K562 (cell line): ENCODE measurements at regions not wholly inside any gene's neighbourhood (a gene's known extent, or its start where the extent isn't known, plus 50 kb on each side); places are given as distances from the start of the nearest gene placed in this dataset.
A peak's percentile ranks its signal among the peaks of the same experiment; 100 is the strongest.

Source experiments
- ARID4B ChIP-seq: sonication (generic); formaldehyde crosslinking; IDR thresholded peaks from 2 replicates; pipeline ENCODE4 v1.8.0; 2022; ENCODE audit warnings: mild to moderate bottlenecking, missing genetic modification reagents
- EZH2 ChIP-seq: IDR thresholded peaks from 2 replicates; pipeline ENCODE4 v1.6.1; 2012; ENCODE audit warnings: low read depth, mild to moderate bottlenecking, inconsistent platforms, low read length, borderline replicate concordance
- GABPB2 ChIP-seq: fragments of 250-450 bp; sonication (Bioruptor Pico); conservative IDR thresholded peaks from 2 replicates; pipeline ENCODE4 v1.5.1; 2021; ENCODE audit warnings: mild to moderate bottlenecking
- GTF2B ChIP-seq: IDR thresholded peaks from 2 replicates; pipeline ENCODE4 v1.6.1; 2011; ENCODE audit not compliant: insufficient read length; ENCODE audit errors: extremely low read depth
- GTF2F1 ChIP-seq: IDR thresholded peaks from 2 replicates; pipeline ENCODE4 v1.6.1; 2011; ENCODE audit warnings: low read depth, low read length, improper control_type of control experiment
- HMG20A ChIP-seq: fragments of 450-650 bp; formaldehyde crosslinking; conservative IDR thresholded peaks from 2 replicates; pipeline ENCODE4 v1.4.0; 2020; ENCODE audit warnings: mild to moderate bottlenecking, mixed read lengths
- HMGN3 ChIP-seq: IDR thresholded peaks from 2 replicates; pipeline ENCODE4 v1.6.1; 2011; ENCODE audit warnings: borderline replicate concordance, low read depth, mild to moderate bottlenecking, mixed read lengths, low read length; ENCODE audit not compliant: insufficient read length; ENCODE audit errors: extremely low read depth
- ID3 ChIP-seq, 2 experiments: fragments of 250-450 bp in 1 of 2; fragments of 450-650 bp in 1 of 2; sonication (Bioruptor Pico) in 1 of 2; IDR thresholded peaks; 2 replicates each; pipeline versions ENCODE4 v1.6.1 to v1.8.0; 2016 to 2021; ENCODE audit warnings: mild to moderate bottlenecking in 2 of 2, moderate library complexity in 2 of 2, missing compliant biosample characterization in 1 of 2, missing genetic modification characterization in 1 of 2
- IRF1 ChIP-seq: sonication (generic); formaldehyde crosslinking; IDR thresholded peaks from 2 replicates; pipeline ENCODE4 v1.8.0; 2022; ENCODE audit warnings: missing genetic modification reagents, mild to moderate bottlenecking, borderline replicate concordance
- PHTF2 ChIP-seq: fragments of 250-450 bp; sonication (Bioruptor Pico); IDR thresholded peaks from 2 replicates; pipeline ENCODE4 v1.5.0; 2021; ENCODE audit warnings: mild to moderate bottlenecking
- SMARCC2 ChIP-seq: fragments of 450-650 bp; IDR thresholded peaks from 2 replicates; pipeline ENCODE4 v1.6.1; 2017; ENCODE audit warnings: antibody characterized with exemption, moderate library complexity, mild to moderate bottlenecking, low read depth
- TAF1 ChIP-seq: IDR thresholded peaks from 2 replicates; pipeline ENCODE4 v1.6.1; 2011; ENCODE audit warnings: mild to moderate bottlenecking, low read length, moderate library complexity; ENCODE audit not compliant: insufficient read depth, control insufficient read depth, severe bottlenecking; ENCODE audit errors: extremely low read depth
- ZBTB49 ChIP-seq: sonication (generic); formaldehyde crosslinking; IDR thresholded peaks from 2 replicates; pipeline ENCODE4 v1.8.0; 2022; ENCODE audit warnings: missing genetic modification reagents, mild to moderate bottlenecking, borderline replicate concordance
- ZFP30 ChIP-seq: fragments of 250-450 bp; sonication (Bioruptor Pico); IDR thresholded peaks from 2 replicates; pipeline ENCODE4 v1.8.0; 2022; ENCODE audit warnings: moderate library complexity, mild to moderate bottlenecking, inconsistent platforms, borderline replicate concordance
- ZNF121 ChIP-seq: sonication (generic); formaldehyde crosslinking; conservative IDR thresholded peaks from 2 replicates; pipeline ENCODE4 v1.8.0; 2022; ENCODE audit warnings: missing genetic modification reagents
- ZNF324 ChIP-seq: fragments of 250-450 bp; sonication (Bioruptor Pico); IDR thresholded peaks from 2 replicates; pipeline ENCODE4 v1.4.0; 2020; ENCODE audit warnings: mild to moderate bottlenecking
- ZNF551 ChIP-seq: fragments of 250-450 bp; sonication (Bioruptor Pico); IDR thresholded peaks from 2 replicates; pipeline ENCODE4 v1.5.0; 2021; ENCODE audit warnings: mild to moderate bottlenecking, moderate library complexity
- ZNF57 ChIP-seq: fragments of 450-650 bp; formaldehyde crosslinking; IDR thresholded peaks from 2 replicates; pipeline ENCODE4 v1.4.0; 2020; ENCODE audit warnings: mild to moderate bottlenecking, moderate library complexity
- ZNF586 ChIP-seq: fragments of 450-650 bp; formaldehyde crosslinking; conservative IDR thresholded peaks from 2 replicates; pipeline ENCODE4 v1.4.0; 2020; ENCODE audit warnings: mild to moderate bottlenecking, moderate library complexity
- ZSCAN32 ChIP-seq: fragments of 450-650 bp; formaldehyde crosslinking; IDR thresholded peaks from 2 replicates; pipeline ENCODE4 v1.4.0; 2020; ENCODE audit warnings: mild to moderate bottlenecking, moderate library complexity

GRCh38 chr16:65769055-65769465 lies 597.4 kb upstream of the CDH5 start (continued):
- TF ChIP-seq IRF1 (CRISPR knock-in tag) (no peak), ZNF57 (CRISPR knock-in tag) (peak; percentile 97), ZNF586 (peak; percentile 99), EZH2 (no peak), PHTF2 (CRISPR knock-in tag) (peak; percentile 100), ARID4B (no peak), ZFP30 (peak; percentile 91), TAF1 (no peak), ID3 (CRISPR knock-in tag; IDR thresholded peaks at IDR 0.05) (peak; percentile 99), ID3 (tag; IDR thresholded peaks at IDR 0.05) (peak; percentile 99), ZBTB49 (CRISPR knock-in tag) (no peak), ZNF324 (CRISPR knock-in tag) (peak; percentile 99), GTF2F1 (no peak), ZSCAN32 (CRISPR knock-in tag) (peak; percentile 99), HMGN3 (peak; percentile 24), ZNF551 (CRISPR knock-in tag) (peak; percentile 97), HMG20A (CRISPR knock-in tag) (peak; percentile 100), SMARCC2 (peak; percentile 91), GTF2B (no peak), ZNF121 (CRISPR knock-in tag) (no peak), GABPB2 (CRISPR knock-in tag) (peak; percentile 97; the same call in 1 of the 2 replicates)
